H1 (cell line): ENCODE measurements at regions not wholly inside any gene's neighbourhood (a gene's known extent, or its start where the extent isn't known, plus 50 kb on each side); places are given as distances from the start of the nearest gene placed in this dataset.

Source experiments
- CTCF ChIA-PET: fragments of 300-600 bp; sonication (Branson Sonifier 250); formaldehyde crosslinking; loops from one replicate; lab custom pipeline; 2021; ENCODE audit not compliant: partially characterized antibody; lab: Charles Lee
- POLR2A ChIA-PET: fragments of 300-600 bp; sonication (Branson Sonifier 250); formaldehyde crosslinking; loops from one replicate; lab custom pipeline; 2021; ENCODE audit warnings: inconsistent platforms; ENCODE audit not compliant: partially characterized antibody; lab: Charles Lee
- DNase-seq, 2 experiments: peaks; one replicate each; pipeline versions ENCODE4 v3.0.0 to v3.0.0-alpha.2; 2010 to 2022; ENCODE audit warnings: low spot score in 2 of 2, low read depth in 1 of 2, mixed read lengths in 1 of 2
- FAIRE-seq: peaks from 2 replicates; lab custom pipeline; 2011; peaks lifted over from hg19 to GRCh38; lab: Jason Lieb, UNC
- H2AFZ ChIP-seq: 2 replicates; pipeline ENCODE4 v1.8.1; 2012; ENCODE audit warnings: low read length, inconsistent platforms
- H2AK5ac ChIP-seq: 2 replicates; pipeline ENCODE4 v1.6.1; 2013; ENCODE audit warnings: low read depth, low read length
- H2BK120ac ChIP-seq: replicated peaks from 2 replicates; pipeline ENCODE3; 2013; ENCODE audit warnings: low read depth, low read length, inconsistent platforms
- H2BK12ac ChIP-seq: 2 replicates; pipeline ENCODE4 v1.6.1; 2013; ENCODE audit warnings: low read depth, low read length
- H2BK15ac ChIP-seq: 2 replicates; pipeline ENCODE4 v1.6.1; 2013; ENCODE audit warnings: low read length
- H2BK20ac ChIP-seq: 2 replicates; pipeline ENCODE4 v1.6.1; 2013; ENCODE audit warnings: low read length
- H2BK5ac ChIP-seq: 2 replicates; pipeline ENCODE4 v1.6.1; 2013; ENCODE audit warnings: low read depth, low read length
- H3K14ac ChIP-seq: 2 replicates; pipeline ENCODE4 v1.6.1; 2013; ENCODE audit warnings: inconsistent platforms; ENCODE audit not compliant: insufficient read length
- H3K18ac ChIP-seq: 2 replicates; pipeline ENCODE4 v1.6.1; 2013; ENCODE audit warnings: low read length; ENCODE audit errors: extremely low read depth
- H3K23ac ChIP-seq: 2 replicates; pipeline ENCODE4 v1.6.1; 2013; ENCODE audit warnings: inconsistent platforms; ENCODE audit not compliant: insufficient read length
- H3K23me2 ChIP-seq: 2 replicates; pipeline ENCODE4 v1.6.1; 2013; ENCODE audit warnings: low read depth, low read length
- H3K27ac ChIP-seq: 2 replicates; pipeline ENCODE4 v1.6.1; 2011; ENCODE audit warnings: low read depth, low read length, inconsistent platforms
- H3K27me3 ChIP-seq, 4 experiments: replicated peaks in 1 of 4; 1 replicate in 1 of 4; 2 replicates in 3 of 4; pipeline versions ENCODE4 v1.6.1 to v1.8.1; 2011 to 2013; ENCODE audit warnings: low read length in 3 of 4, mild to moderate bottlenecking in 3 of 4, inconsistent platforms in 2 of 4, mixed read lengths in 2 of 4, moderate library complexity in 1 of 4; ENCODE audit not compliant: control insufficient read depth in 3 of 4, insufficient read depth in 3 of 4; ENCODE audit errors: extremely low read depth in 1 of 4
- H3K36me3 ChIP-seq, 4 experiments: 2 replicates each; pipeline versions ENCODE4 v1.6.1 to v1.8.1; 2011 to 2013; ENCODE audit warnings: mild to moderate bottlenecking in 4 of 4, low read length in 3 of 4, moderate library complexity in 2 of 4, control low read depth in 1 of 4, inconsistent platforms in 1 of 4; ENCODE audit not compliant: insufficient read depth in 4 of 4, control insufficient read depth in 2 of 4
- H3K4ac ChIP-seq: replicated peaks from 2 replicates; pipeline ENCODE3; 2013; ENCODE audit warnings: low read length, low read depth, mixed read lengths, inconsistent platforms; ENCODE audit not compliant: insufficient read length
- H3K4me1 ChIP-seq, 4 experiments: replicated peaks in 1 of 4; 1 replicate in 1 of 4; 2 replicates in 3 of 4; pipeline versions ENCODE4 v1.6.1 to v1.8.1; 2011 to 2013; ENCODE audit warnings: low read length in 3 of 4, inconsistent platforms in 2 of 4, mixed read lengths in 1 of 4; ENCODE audit not compliant: insufficient read depth in 4 of 4, control insufficient read depth in 3 of 4
- H3K4me2 ChIP-seq, 2 experiments: 2 replicates each; pipeline versions ENCODE4 v1.6.1 to v1.8.1; 2011 to 2013; ENCODE audit warnings: low read depth in 2 of 2, low read length in 2 of 2, control low read depth in 1 of 2, inconsistent platforms in 1 of 2, mild to moderate bottlenecking in 1 of 2; ENCODE audit not compliant: insufficient read depth in 1 of 2
- H3K4me3 ChIP-seq, 4 experiments: fragments of 200-600, 300-600 bp in 1 of 4; sonication (generic), shearing (Covaris generic), sonication (Bioruptor Twin) in 1 of 4; 2 replicates each; pipeline versions ENCODE4 v1.5.1 to v1.8.1; 2011 to 2016; ENCODE audit warnings: low read length in 4 of 4, low read depth in 3 of 4, control low read depth in 2 of 4, inconsistent platforms in 2 of 4, mild to moderate bottlenecking in 2 of 4, mixed read lengths in 1 of 4, moderate library complexity in 1 of 4; ENCODE audit not compliant: insufficient read depth in 2 of 4; ENCODE audit errors: extremely low read depth in 1 of 4
- H3K56ac ChIP-seq: replicated peaks from 2 replicates; pipeline ENCODE3; 2013; ENCODE audit warnings: low read depth, mild to moderate bottlenecking, mixed read lengths, low read length, inconsistent platforms; ENCODE audit not compliant: insufficient read length
- H3K79me1 ChIP-seq: 2 replicates; pipeline ENCODE4 v1.6.1; 2013; ENCODE audit warnings: low read depth, low read length, control low read depth
- H3K79me2 ChIP-seq, 2 experiments: 2 replicates each; pipeline versions ENCODE4 v1.6.1 to v1.8.1; 2012 to 2013; ENCODE audit warnings: low read length in 2 of 2, mild to moderate bottlenecking in 2 of 2, inconsistent platforms in 1 of 2; ENCODE audit not compliant: insufficient read depth in 2 of 2, control insufficient read depth in 1 of 2
- H3K9ac ChIP-seq, 4 experiments: replicated peaks in 1 of 4; 1 replicate in 1 of 4; 2 replicates in 3 of 4; pipeline versions ENCODE4 v1.6.1 to v1.8.1; 2011 to 2013; ENCODE audit warnings: low read depth in 3 of 4, low read length in 3 of 4, control low read depth in 2 of 4, mild to moderate bottlenecking in 2 of 4, moderate library complexity in 2 of 4, inconsistent platforms in 1 of 4; ENCODE audit errors: extremely low read depth in 1 of 4
- H3K9me3 ChIP-seq, 2 experiments: 2 replicates each; pipeline versions ENCODE4 v1.6.1 to v1.8.1; 2012 to 2013; ENCODE audit warnings: mild to moderate bottlenecking in 2 of 2, moderate library complexity in 2 of 2, control low read depth in 1 of 2, inconsistent platforms in 1 of 2, low read depth in 1 of 2, low read length in 1 of 2, mixed read lengths in 1 of 2; ENCODE audit not compliant: insufficient read depth in 2 of 2
- H4K20me1 ChIP-seq, 2 experiments: replicated peaks in 1 of 2; 2 replicates each; pipeline versions ENCODE3 to v1.8.1; 2011 to 2013; ENCODE audit warnings: inconsistent platforms in 2 of 2, low read length in 2 of 2, mild to moderate bottlenecking in 1 of 2; ENCODE audit not compliant: insufficient read depth in 2 of 2, control insufficient read depth in 1 of 2
- H4K5ac ChIP-seq: 2 replicates; pipeline ENCODE4 v1.6.1; 2013; ENCODE audit warnings: low read length, low read depth, mixed read lengths, inconsistent platforms; ENCODE audit not compliant: insufficient read length
- H4K8ac ChIP-seq: 2 replicates; pipeline ENCODE4 v1.8.0; 2013; ENCODE audit warnings: mild to moderate bottlenecking, moderate library complexity, low read length, inconsistent platforms; ENCODE audit not compliant: insufficient read depth; ENCODE audit errors: extremely low read depth
- H4K91ac ChIP-seq: replicated peaks from 2 replicates; pipeline ENCODE3; 2013; ENCODE audit warnings: low read length, mixed read lengths, inconsistent platforms; ENCODE audit not compliant: insufficient read length
- ASH2L ChIP-seq: fragments of 200-600, 300-600 bp; sonication (generic); IDR thresholded peaks from one replicate; pipeline ENCODE4 v1.7.1; 2017; ENCODE audit warnings: low read length
- CHD1 ChIP-seq: IDR thresholded peaks from 2 replicates; pipeline ENCODE4 v1.6.1; 2012; ENCODE audit warnings: low read depth, low read length, improper control_type of control experiment
- EP300 ChIP-seq, 2 experiments: IDR thresholded peaks; 1 replicate in 1 of 2; 2 replicates in 1 of 2; pipeline ENCODE4 v1.6.1; 2011 to 2012; ENCODE audit warnings: low read depth in 2 of 2, low read length in 2 of 2, mild to moderate bottlenecking in 2 of 2, borderline replicate concordance in 1 of 2, inconsistent platforms in 1 of 2, moderate library complexity in 1 of 2
- KDM1A ChIP-seq: fragments of 200-600, 300-600 bp; sonication (generic); IDR thresholded peaks from 2 replicates; pipeline ENCODE4 v1.7.1; 2016; ENCODE audit warnings: mild to moderate bottlenecking, low read length, borderline replicate concordance
- NANOG ChIP-seq: IDR thresholded peaks from 2 replicates; pipeline ENCODE4 v1.6.1; 2011; ENCODE audit warnings: low read length, low read depth, mild to moderate bottlenecking, inconsistent platforms; ENCODE audit not compliant: insufficient read depth, poor library complexity, severe bottlenecking
- POLR2AphosphoS5 ChIP-seq: IDR thresholded peaks from 2 replicates; pipeline ENCODE4 v1.6.1; 2011; ENCODE audit warnings: low read depth, low read length
- SIX5 ChIP-seq: IDR thresholded peaks from 2 replicates; pipeline ENCODE4 v1.6.1; 2011; ENCODE audit warnings: mild to moderate bottlenecking, low read depth, low read length
- SP1 ChIP-seq: IDR thresholded peaks from 2 replicates; pipeline ENCODE4 v1.6.1; 2011; ENCODE audit warnings: low read depth, low read length
- SUZ12 ChIP-seq: fragments of 200-600 bp; sonication (generic); IDR thresholded peaks from 2 replicates; pipeline ENCODE4 v1.6.1; 2012; ENCODE audit warnings: mild to moderate bottlenecking, inconsistent platforms, low read length, moderate library complexity, mixed read lengths
- TBP ChIP-seq: IDR thresholded peaks from 2 replicates; pipeline ENCODE4 v1.6.1; 2011; ENCODE audit warnings: low read depth, low read length, improper control_type of control experiment
- YY1 ChIP-seq: IDR thresholded peaks from 2 replicates; pipeline ENCODE4 v1.6.1; 2011; ENCODE audit warnings: low read depth, mild to moderate bottlenecking, low read length
- WGBS, 2 experiments: shearing (Covaris generic) in 1 of 2; methylation state at CpG; one replicate each; pipeline versions ENCODE4 v1.1.6 to v1.1.7; 2013 to 2015; ENCODE audit warnings: low lambda C conversion rate in 2 of 2, mixed read lengths in 2 of 2, inconsistent platforms in 1 of 2, low coverage in 1 of 2, missing lambda C conversion rate in 1 of 2; ENCODE audit not compliant: insufficient replicate concordance in 2 of 2, insufficient coverage in 1 of 2, insufficient read length in 1 of 2; ENCODE audit errors: extremely low coverage in 1 of 2, missing lambda C conversion rate in 1 of 2; 5-methylcytosine and 5-hydroxymethylcytosine counted together

GRCh38 chr13:78306519-78307206, 296.7 kb downstream of the POU4F1 start:
- Histone ChIP-seq H3K4me2 (no peak overlapping the region), H4K5ac (no peak overlapping the region), H3K9me3 (no peaks in the 10 kb centered on the region), H3K79me1 (no peaks in the 10 kb centered on the region), H2BK15ac (no peak overlapping the region), H3K4me1 (no peaks in the 10 kb centered on the region), H4K91ac (no peak overlapping the region), H3K23me2 (no peaks in the 10 kb centered on the region), H2AFZ (no peak overlapping the region), H3K4ac (no peak overlapping the region), H3K18ac (no peak overlapping the region), H3K27me3 (peaks cover 0 to 2% (median 0%) of the 10 kb centered on the region in 4 experiments; a peak in 1 of 7 replicates), H3K23ac (no peak overlapping the region), H3K56ac (no peak overlapping the region), H4K20me1 (no peaks in the 10 kb centered on the region), H2AK5ac (no peak overlapping the region), H2BK20ac (no peak overlapping the region), H3K4me3 (no peak overlapping the region), H2BK120ac (no peak overlapping the region), H3K36me3 (no peaks in the 10 kb centered on the region), H3K79me2 (no peaks in the 10 kb centered on the region), H4K8ac (no peak overlapping the region), H2BK12ac (no peak overlapping the region), H2BK5ac (no peak overlapping the region), H3K14ac (no peak overlapping the region), H3K9ac (no peak overlapping the region), H3K27ac (no peak overlapping the region)
- FAIRE-seq: no peak
- no peak for TF ChIP-seq SIX5
- TF ChIP-seq TBP: no peak
- no peak for TF ChIP-seq EP300 (IDR thresholded peaks at IDR 0.05; ENCODE audit: borderline replicate concordance in 1 of 2, low read depth in 2 of 2, low read length in 2 of 2)
- no peak for TF ChIP-seq NANOG
- no peak for TF ChIP-seq ASH2L
- no peak for TF ChIP-seq CHD1
- TF ChIP-seq POLR2AphosphoS5: no peak
- no peak for TF ChIP-seq SP1
- TF ChIP-seq YY1: no peak
- no peak for TF ChIP-seq SUZ12
- TF ChIP-seq KDM1A: no peak
- no peak for DNase-seq
- ChIA-PET CTCF (no interaction called here), POLR2A (no interaction called here)
- WGBS, 2 experiments: 87% methylated on average over 3 of the region's 3 CpGs; no CpG with 5 or more reads in 1 of the 2 experiments
